Fibroblast of villous mesenchyme (primary cell): ENCODE measurements at regions not wholly inside any gene's neighbourhood (a gene's known extent, or its start where the extent isn't known, plus 50 kb on each side); places are given as distances from the start of the nearest gene placed in this dataset.

Source experiments
- DNase-seq: peaks from one replicate; pipeline ENCODE4 v3.0.0-alpha.2; 2010; ENCODE audit warnings: low read depth
- H3K4me3 ChIP-seq: 2 replicates; pipeline ENCODE4 v1.5.1; 2011; ENCODE audit warnings: low read depth, mild to moderate bottlenecking, low read length
- CTCF ChIP-seq: IDR thresholded peaks from 2 replicates; pipeline ENCODE4 v1.5.1; 2012; ENCODE audit warnings: low read depth, mild to moderate bottlenecking, low read length; ENCODE audit not compliant: insufficient read depth

- H3K4me3 ChIP-seq: no peak overlapping the region
- TF ChIP-seq CTCF: no peak
- DNase-seq: no peak
Observed at GRCh38 chr13:44268980-44269379, 104.6 kb upstream of the SERP2 start.

- TF ChIP-seq CTCF: no peak
- DNase-seq: no peak
- H3K4me3 ChIP-seq: no peak overlapping the region
Observed at GRCh38 chr13:44270150-44270549, 103.5 kb upstream of the SERP2 start.

GRCh38 chr13:44271031-44271455 lies 102.6 kb upstream of the SERP2 start:
- no peak for TF ChIP-seq CTCF
- peak; percentile 93 for DNase-seq

GRCh38 chr13:44271473-44271872 lies 102.2 kb upstream of the SERP2 start:
- H3K4me3 ChIP-seq: no peak overlapping the region
- DNase-seq: no peak
- no peak for TF ChIP-seq CTCF

More at GRCh38 chr13:44271031-44271455, 102.6 kb upstream of the SERP2 start:
- no peak overlapping the region for H3K4me3 ChIP-seq

- TF ChIP-seq CTCF: no peak
- no peak for DNase-seq
Observed at GRCh38 chr13:44271915-44272341, 101.7 kb upstream of the SERP2 start.

GRCh38 chr13:44272692-44273091 lies 100.9 kb upstream of the SERP2 start:
- TF ChIP-seq CTCF: no peak
- no peak overlapping the region for H3K4me3 ChIP-seq
- DNase-seq: no peak

More at GRCh38 chr13:44271915-44272341, 101.7 kb upstream of the SERP2 start:
- no peak overlapping the region for H3K4me3 ChIP-seq

GRCh38 chr13:44273216-44273615 lies 100.4 kb upstream of the SERP2 start:
- DNase-seq: no peak
- H3K4me3 ChIP-seq: no peak overlapping the region
- no peak for TF ChIP-seq CTCF
